HG03439 (cell line): ENCODE measurements at regions not wholly inside any gene's neighbourhood (a gene's known extent, or its start where the extent isn't known, plus 50 kb on each side); places are given as distances from the start of the nearest gene placed in this dataset.
"Not testable (repeated sequence)": the region's sequence is repeated elsewhere in the genome, so short reads cannot be mapped to it uniquely, and the experiment has no call there.

Experiments used
- ATAC-seq: cut with Tn5 transposase; IDR thresholded peaks from one replicate; pipeline ENCODE4 v1.9.1; 2021; ENCODE audit warnings: mild to moderate bottlenecking, moderate library complexity; ENCODE audit not compliant: unreplicated experiment

DNA sequence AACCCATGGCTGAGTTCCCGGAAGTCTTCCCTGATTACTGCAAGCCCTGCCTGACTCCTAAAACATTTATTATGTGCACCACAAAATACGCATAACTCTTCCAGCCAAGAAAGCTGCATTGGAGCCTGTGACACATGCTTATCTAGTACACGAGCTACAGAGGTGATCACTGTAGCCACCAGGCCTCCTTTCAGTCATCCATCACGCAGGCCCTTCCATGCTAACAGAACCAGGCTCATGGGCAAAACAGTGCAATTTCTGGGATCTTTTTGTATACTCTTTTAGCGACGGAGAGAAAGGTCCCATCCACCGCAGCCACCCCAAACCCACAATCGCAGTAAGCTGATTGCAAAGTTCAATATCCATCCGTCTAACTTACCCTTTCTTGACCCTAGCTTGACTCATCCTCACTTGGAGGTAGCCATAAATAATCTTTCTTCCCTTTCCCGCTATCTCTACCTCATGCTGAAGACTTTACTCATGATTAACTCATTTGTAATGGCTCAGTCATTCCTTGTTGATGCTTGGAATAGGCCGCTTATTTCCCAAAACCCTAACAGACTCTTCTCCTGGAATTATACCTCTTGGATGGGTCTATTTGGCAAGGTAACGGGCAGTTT is 1203.5 kb downstream of the TYW1 start:
- no peak for ATAC-seq

DNA sequence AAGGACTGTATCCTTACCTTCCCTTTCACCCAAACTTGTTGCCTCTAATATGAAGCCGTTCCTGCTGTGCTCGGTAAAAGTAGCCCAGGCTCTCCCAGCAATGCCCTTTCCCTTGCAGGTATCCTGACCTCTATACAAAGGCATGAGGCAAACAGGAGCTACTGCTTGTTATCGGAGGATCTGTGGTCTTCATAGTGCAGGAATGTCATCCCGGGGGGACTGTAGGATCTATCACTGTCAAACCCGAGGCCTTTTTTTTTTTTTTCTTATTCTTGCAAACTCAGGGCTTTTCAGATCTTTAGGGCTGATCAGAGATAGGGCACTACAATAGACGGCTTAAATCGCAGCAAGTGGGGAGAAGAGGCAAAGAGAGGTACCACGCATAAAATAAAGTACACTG is 1206.6 kb downstream of the TYW1 start:
- no peak for ATAC-seq

DNA sequence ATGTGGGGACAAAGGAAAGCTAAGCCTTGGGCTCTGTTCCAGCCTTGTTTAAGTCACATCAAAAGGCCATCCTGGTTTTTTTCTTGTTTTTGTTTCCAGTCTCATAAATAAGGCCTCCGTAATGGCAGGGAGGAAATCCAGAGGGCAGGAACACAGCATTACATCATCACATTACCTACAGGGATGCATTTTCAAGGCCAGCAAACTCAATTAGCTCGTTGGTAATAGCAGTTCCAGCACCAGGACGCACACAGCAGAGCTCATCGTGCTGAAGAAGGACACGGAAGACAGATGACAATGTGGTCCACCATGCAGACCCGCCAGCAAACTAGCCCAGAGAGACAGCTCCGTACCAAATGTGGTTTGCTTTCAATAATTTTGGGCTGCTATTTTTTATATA is 1209.2 kb downstream of the TYW1 start:
- no peak for ATAC-seq

DNA sequence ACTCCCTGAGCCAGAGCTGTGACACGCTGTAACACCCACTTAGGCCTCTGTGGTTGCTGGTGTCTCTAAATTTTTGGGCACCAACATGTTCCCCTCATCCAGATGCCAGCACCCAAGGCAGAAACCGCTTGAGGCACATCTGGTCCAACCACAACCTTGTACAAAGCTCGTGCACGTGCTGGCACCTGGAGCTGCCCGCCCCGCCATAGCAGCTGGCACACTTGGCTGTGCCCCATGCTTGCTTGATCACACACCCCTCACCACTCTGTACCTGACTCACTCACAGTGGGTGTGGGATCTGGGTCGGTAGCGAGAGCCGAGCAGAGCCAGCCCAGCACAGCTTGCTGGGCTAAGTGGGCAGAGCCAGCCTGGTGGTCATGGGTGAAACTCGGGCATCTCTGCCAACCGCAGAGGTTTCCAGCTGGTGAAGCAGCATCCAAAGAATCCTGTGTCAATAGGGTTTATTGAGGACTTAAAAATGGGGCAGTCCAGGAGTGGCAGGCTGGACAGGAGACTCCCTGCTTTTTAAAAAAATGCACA is 1210.4 kb downstream of the TYW1 start:
- no peak for ATAC-seq

DNA sequence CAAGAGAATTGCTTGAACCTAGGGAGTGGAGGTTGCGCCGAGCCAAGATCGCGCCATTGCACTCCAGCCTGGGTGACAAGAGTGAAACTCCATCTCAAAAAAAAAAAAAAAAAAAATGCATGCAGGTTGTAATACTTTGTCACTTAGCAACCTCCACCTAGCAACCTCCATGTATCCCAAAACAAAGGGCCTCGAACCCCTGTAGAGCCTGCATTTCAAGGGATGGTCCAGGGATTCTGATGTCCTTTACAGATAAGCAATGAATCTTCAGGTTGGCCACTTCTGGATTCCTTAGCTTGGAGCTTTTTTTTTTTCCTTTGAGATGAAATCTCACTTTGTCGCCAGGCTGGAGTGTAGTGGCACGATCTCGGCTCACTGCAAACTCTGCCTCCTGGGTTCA is 1211.0 kb downstream of the TYW1 start:
- ATAC-seq: no peak

DNA sequence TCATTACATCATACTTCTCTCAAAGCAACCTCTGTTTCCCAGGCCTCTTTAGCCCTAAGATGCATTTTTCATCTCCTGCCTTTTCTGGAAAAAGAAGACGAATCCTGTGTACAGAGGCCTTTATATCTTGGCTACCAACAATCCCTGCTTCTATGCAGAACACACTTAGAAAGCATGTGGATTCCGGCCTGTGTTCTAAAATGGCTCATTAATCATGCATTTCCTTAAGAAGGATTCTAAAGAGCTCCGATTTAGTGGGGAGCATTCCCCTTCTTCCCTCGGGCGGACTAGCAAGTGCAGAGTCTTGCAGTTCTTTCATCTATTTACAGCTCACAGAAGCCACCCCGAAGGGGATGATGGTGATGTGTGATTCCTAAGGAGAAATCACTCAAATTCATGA is 1212.9 kb downstream of the TYW1 start:
- no peak for ATAC-seq

DNA sequence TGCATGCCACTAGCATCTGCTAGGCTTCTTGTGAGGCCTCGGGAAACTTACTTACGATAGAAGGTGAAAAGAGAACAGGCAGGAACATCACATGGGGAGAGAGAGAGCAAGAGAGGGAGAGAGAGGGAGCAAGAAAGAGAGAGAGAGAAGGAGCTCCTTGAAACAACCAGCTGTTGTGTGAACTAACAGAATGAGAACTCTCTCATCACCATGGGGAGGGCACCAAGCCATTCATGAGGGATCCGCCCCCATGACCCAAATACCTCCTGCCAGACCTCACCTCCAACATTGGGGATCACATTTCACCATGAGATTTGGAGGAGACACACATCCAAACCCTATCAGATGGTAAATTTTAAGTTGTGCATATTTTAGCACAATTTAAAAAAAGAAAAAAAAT is 1217.2 kb downstream of the TYW1 start:
- ATAC-seq: no peak

DNA sequence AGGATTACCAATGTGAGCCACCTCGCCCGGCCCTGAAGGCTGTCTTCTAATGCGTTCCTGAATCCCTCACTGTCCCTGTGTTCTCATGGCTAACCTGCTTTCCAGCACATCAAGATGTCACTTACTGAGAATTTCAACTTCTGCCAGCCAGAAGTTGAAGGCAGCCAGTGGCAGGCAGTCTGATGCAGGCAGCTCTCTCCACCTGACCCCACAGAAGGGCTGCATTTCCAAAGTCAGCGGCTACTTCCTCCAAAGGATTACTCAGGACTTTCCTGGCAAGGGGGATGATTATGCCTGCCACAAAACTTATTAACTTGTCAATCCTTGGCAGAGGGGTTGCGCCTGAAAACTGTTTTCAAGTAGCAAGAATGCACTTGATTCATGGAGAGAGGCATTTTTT is 1219.4 kb downstream of the TYW1 start:
- no peak for ATAC-seq

DNA sequence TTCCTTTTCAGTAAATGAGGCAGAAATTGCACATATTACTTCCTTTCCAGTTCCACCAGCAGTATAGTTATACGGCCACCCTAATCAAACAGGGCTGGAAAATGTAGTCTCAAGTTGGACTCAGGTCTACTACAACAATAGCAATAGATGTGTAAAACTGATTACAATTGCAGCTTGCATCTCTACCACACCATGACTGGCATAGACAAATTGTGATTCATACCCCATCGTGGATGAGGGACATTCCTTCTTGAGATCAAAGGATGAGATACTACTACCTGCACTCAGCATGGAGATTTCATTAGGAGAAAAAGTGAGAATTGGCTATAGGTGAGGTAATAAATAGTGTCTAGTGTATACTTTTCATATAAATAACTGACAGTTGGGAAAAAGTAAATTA is 1220.8 kb downstream of the TYW1 start:
- ATAC-seq: no peak

DNA sequence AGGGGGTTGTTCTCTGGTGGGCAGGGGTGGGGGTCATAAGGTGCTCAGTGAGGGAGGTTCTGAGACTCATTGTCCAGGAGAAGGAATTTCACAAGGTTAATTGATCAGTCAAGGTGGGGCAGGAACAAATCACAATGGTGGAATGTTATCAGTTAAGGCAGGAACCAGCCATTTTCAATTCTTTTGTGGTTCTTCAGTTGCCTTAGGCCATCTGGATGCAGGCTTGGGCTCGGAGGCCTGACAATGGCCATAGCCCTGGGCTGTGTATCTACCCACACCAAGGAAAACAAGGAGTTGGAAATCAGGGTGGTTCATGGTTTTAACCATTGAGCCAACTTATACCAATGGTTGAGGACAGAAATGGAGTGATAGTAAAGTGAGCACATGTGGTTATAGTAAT is 1221.8 kb downstream of the TYW1 start:
- ATAC-seq: no peak

DNA sequence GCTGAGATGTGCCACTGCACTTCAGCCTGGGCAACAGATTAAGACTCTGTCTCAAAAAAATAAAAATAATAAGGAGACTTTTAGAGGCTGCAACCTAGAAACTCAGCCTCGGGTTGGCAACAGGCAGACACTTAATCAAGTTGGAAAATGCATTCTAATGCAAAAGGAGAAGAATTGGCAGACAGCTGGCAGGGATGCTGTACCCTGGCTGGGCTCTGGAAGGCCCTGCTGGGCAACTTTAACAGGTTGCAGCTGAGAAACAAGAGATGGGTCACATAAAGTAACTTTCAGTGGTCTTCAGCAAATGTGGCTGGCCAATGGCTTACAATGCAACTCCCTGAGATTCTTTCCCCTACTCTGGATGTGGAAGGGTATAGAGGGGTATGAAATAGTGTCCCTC is 1225.7 kb downstream of the TYW1 start:
- ATAC-seq: no peak

DNA sequence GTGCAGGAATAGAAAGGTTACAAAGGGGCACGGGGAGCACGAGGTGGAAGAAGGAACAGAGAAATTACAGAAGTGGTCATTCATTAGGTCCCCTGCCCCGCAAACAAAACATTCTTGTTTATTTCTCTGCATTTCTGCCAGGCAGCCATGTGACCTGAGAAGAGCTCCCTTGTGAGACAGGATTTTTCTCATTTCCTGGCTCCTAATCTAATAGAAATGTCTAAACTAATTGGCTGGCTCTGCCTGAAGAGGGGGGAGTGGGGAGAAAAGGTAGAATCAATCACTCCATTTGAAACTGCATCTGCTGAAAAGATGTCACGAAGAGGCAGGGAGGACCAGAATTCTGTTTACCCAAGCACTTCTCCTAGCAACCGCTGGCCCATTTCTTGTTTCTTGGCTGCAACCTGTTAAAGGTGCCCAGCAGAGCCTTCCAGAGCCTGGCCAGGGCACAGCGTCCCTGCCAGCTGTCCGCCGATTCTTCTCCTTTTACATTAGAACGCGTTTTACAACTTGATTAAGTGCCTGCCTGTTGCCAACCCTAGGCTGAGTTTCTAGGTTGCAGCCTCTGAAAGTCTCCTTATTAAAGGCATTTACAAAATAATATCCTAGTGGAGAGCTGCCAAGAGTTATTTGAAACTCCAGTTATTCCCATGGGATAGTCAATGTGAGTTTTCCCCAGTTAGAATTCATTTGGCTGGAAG is 1227.6 kb downstream of the TYW1 start:
- no peak for ATAC-seq

DNA sequence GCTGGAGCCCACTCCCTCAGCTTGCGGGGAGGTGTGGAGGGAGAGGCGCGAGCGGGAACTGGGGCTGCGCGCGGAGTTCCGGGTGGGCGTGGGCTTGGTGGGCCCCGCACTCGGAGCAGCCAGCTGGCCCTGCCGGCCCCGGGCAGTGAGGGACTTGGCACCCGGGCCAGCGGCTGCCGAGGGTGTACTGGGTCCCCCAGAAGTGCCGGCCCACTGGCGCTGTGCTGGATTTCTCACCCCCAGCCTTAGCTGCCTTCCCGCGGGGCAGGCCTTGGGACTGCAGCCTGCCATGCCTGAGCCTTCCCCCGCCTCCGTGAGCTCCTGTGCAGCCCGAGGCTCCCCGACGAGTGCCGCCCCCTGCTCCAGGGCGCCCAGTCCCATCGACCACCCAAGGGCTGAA is 1234.4 kb downstream of the TYW1 start:
- not testable (repeated sequence) for ATAC-seq

DNA sequence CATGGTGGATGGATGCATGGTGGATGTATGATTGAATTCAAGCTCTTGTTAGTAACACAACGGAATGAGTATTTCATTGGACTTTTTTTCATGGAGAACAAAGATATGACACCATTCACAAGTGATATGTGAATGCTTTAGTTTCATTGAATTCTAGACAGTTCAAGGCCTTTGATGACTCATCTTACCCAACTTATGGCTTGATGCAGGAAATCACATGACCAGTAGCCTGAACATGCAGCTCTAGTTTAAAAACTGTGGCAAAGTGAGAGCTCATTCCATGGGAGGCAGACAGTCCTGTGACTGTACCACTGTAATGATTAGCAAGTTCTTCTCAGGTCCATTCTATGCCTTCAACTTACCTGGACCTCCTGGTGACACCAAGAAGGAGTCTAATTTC is 1239.3 kb downstream of the TYW1 start:
- no peak for ATAC-seq

DNA sequence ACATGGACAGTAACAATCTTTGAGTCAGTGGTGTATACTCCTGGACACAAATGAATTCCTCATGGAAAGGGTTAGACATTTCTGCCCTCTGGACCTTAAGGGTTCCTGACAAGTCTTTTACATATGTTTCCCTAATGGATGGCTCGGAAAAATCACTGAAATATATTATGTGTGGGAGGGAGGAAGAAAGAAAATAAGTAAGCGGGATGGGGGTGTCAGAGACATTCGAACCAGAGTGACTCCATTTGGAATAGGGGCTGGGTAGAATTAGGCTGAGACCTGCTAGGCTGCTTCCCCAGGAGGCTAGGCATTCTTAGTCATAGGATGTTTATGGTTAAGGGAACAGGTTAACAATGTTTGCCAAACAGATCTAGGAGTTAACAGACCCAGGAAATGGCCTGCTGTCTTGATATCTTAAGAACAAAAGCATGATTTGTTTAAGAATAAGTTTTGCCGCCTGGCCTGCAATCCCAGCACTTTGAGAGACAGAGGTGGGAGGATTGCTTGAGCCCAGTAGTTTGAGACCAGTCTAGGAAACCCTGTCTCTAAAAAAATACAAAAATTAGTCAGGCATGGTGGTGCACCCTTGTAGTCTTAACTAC is 1241.7 kb downstream of the TYW1 start:
- ATAC-seq: no peak

DNA sequence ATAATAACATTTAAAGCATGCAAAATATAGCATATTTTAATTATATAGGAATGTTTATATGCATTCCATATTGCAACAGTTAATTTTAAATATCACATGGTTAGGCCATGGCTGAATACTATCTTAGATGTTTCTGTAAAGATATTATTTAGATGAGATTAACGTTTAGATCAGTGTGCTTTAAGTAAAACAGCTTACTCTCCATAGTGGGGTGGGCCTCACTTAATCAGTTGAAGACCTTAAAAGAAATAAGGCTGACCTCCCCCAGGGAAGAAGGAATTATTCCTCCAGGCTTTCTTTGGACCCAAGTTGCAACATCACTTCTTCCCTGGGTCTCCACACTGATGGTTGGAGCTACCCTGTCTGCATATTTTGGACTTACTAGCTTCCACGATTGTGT is 1246.5 kb downstream of the TYW1 start:
- no peak for ATAC-seq

DNA sequence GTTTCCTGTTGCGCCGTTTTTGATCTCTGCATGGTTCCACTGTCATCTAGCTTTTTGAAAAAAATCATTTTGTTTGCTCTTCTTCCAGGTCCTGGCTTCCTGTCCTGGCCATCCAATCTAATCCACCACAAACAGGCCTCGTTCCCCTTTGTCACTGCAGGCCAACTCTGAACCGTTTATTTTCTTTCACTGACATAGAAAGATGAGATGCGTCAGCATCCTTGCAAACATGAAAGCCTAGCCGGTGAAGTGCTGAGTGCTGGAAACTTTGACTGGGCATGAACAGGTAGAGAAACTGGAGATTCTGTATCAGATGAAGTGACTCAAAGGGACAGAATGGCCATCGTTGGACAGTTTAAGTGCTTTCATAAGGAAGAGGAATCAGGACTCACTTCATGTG is 1247.8 kb downstream of the TYW1 start:
- no peak for ATAC-seq

DNA sequence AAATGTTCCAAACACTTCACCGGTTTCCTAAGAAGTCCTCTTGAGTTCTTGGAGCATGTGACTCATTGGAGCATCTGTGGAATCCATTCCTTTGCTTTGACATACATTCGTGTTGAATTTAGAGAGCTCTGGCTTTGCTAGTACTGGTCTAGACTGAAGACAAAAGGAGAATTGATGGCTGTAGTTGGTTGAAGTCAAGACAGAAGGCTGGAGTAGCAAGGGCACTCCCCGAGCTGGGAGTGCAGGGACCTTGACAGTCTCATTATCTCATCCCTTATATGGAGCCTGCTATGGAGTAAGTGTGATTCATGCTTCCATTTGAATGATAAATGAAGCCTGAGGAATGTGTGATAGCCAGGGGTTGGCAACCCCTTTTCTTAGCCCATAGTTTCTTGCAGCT is 1249.1 kb downstream of the TYW1 start:
- no peak for ATAC-seq

DNA sequence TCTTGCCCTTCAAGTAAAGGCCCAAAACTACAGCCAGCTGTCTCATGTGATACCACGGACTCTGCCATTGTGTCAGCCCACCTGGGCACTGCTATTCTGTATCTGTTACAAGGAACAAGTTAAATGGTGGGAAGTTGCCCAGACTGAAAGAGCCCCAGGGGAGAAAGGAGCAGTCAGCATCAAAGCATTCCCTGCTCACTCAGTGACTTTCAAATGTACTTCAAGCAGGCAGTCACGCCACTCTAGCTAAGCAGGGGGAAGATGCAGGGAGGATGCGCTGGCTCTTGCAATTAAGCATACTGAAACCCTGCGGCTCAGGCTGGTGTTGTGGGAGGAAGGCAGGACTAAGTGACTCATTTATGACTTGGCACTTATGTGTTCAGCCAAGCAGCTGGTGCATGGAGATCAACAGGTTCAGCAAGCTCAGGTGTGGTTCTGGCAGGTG is 1249.6 kb downstream of the TYW1 start:
- ATAC-seq: no peak

DNA sequence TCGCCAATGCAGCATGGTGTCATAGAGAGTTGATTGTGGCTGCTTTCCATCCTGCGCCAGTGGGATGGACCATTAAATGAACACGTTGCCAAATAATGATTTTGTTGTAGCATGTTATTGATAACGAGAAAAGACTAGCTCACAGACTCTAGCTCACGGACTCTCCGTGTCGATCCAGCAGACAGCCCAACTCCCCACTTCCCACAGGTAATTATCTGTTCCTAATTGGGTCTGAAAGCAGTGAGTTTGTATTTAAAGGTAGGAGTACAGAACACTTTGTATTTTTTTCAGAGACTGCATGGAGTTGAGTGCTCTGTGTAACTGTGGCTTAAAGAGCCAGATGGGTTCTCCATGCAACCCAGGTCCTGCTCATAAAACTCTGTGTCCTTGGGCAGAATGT is 1250.5 kb downstream of the TYW1 start:
- no peak for ATAC-seq

DNA sequence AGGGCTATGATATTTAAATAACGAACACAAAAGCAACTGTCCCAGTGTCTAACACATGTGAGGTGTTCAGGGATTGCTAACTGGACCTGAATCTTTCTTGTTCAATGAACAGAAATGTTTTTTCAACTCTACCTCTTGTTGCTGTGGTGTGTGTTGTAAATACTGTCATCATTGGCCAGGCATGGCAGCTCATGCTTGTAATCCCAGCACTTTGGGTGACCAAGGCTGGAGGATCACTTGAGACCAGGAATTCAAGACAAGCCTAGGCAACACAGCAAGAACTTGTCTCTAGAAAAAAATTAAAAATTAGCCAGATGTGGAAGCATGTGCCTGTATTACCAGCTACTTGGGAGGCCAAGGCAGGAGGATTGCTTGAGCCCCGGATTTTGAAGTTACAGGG is 1250.9 kb downstream of the TYW1 start:
- ATAC-seq: no peak

DNA sequence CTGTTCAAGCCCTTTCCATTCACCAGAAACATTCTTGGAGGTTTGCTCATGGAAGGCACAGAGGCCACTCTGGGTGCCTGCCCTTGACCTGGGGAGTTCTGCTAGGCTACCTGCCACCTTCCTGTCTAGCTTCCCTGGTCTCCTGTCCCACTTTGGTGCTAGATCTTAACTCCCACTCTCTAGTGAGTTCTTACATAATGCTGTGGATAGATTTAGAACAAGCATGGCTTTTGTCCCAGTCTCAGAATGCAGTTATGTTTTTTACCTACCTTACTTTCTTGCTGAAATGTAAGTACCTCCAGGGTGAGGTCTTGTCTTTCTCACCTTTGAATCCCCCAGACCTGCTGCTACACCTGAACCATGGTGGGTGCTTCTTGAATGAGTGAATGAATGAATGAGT is 1252.3 kb downstream of the TYW1 start:
- no peak for ATAC-seq
